Head of caudate nucleus (tissue), 42 donors: ENCODE measurements at regions not wholly inside any gene's neighbourhood (a gene's known extent, or its start where the extent isn't known, plus 50 kb on each side); places are given as distances from the start of the nearest gene placed in this dataset.

Source experiments
- DNase-seq, 42 donors: peaks; one replicate each; pipeline versions ENCODE4 v3.0.0 to v3.0.0-alpha.2; 2020 to 2021; ENCODE audit warnings: mixed read lengths in 7 of 42
- intact Hi-C: fragments of 100-400 bp; cut with DNase I; formaldehyde crosslinking; loops from one replicate; pipeline ENCODE4 v1.15.0; 2022

DNA sequence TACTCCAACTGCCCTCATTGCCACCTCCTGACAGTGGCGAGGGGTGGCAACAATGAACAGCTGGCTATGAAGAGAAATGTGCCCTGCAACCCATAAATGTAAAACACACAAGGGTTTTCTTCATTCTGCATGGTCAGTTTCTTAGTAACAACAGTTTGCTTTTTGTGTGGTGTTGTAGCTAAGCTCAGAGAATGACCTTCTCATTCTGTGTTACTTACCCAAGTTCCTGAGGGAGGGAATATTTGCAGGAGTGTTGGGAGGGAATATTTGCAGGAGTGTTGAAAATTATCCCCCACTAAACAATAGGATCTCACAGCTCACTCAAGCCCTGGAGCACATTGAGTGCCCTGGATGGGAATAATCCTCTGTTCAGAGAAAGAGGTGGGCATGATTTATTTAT is 456.4 kb upstream of the CDH4 start:
- DNase-seq = no peak
- intact Hi-C loops = no loop called here

DNA sequence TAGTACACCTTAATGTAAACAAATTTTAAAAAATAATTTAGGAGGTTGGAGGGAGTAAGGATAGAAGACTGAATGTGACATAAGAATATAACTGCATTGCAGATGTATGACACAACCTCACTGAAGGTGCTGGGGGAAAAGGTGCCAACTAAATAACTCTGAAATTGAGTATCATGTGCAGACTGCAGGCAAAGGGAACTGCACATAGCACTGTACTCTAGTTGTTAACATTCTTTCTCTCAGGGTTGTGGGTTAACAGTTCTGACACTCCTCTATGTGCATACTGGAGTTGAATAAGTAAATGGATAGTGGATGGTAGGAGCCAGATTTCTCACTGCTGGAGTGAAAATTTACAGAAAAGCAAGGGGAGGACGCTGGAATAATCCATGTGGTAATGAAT is 451.9 kb upstream of the CDH4 start:
- DNase-seq = no peak
- intact Hi-C loops = no loop called here

DNA sequence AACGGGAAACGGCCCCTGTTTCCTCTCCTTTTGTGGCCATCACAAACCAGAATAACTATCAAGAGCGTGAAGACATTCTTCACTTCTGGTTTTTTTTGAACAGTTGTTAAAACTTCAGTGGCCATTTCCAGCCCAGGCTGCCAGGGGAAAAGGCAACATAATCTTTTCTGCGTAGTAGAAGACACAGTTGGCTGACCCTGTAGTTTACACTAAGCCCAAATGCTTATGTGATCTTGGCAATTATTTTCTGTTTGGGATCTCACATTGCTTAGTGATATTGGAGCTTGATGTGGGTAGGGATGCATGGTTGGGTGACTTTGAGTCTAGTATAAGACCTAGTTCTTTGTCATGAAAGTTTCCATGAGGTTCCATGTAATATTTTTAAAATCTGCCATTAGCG is 449.4 kb upstream of the CDH4 start:
- no peak for DNase-seq
- intact Hi-C loops = no loop called here

GRCh38 chr20:60803335-60804055 is 448.6 kb upstream of the CDH4 start:
- intact Hi-C loops = no loop called here
- DNase-seq = no peak

- peak in 1 of 42 donors; percentile 8 for DNase-seq
- intact Hi-C loops = no loop called here
These were observed 447.7 kb upstream of the CDH4 start for GRCh38 chr20:60804240-60804917.

DNA sequence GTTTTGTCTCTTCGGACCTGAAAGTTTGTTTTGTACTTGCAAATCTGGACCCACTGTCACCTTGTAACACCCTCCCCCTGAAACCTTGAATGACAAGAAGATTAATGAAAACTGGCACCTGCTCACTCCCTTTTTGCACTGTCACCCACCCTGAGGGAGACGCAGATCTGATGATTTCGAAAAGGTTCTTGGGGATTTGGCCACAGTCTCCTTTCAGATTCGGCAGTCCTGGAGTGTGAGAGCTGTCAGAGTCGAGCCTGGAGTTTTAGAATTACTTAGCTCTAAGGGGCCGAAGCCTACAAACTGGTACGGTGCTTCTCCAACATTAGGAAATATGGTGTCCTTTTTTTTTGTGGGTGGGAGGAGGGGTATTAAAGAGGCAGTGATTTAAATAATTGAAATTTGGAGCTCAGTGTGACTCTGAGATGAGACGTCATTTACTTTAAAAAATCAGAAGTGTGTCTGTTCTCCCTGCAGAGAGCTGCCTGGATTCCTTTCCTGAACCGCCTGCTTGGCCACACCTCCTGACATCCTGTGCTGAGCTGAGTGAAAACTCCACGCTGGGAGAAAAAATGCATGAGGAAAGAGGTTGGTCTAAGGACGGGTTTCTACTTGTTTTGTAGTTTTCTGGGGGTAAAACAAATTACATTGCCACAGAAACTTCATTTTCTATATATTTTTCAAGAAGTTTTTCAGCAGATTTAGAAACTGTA is 447.0 kb upstream of the CDH4 start:
- peak in 7 of 42 donors; percentile 11 to 42 (median 17) for DNase-seq
- intact Hi-C loops = no loop called here

- intact Hi-C loops = no loop called here
- peak in 1 of 42 donors; percentile 35 for DNase-seq
These were observed 445.7 kb upstream of the CDH4 start for GRCh38 chr20:60806354-60806753.

- DNase-seq = no peak
- intact Hi-C loops = no loop called here
These were observed 445.2 kb upstream of the CDH4 start for GRCh38 chr20:60806824-60807223.

DNA sequence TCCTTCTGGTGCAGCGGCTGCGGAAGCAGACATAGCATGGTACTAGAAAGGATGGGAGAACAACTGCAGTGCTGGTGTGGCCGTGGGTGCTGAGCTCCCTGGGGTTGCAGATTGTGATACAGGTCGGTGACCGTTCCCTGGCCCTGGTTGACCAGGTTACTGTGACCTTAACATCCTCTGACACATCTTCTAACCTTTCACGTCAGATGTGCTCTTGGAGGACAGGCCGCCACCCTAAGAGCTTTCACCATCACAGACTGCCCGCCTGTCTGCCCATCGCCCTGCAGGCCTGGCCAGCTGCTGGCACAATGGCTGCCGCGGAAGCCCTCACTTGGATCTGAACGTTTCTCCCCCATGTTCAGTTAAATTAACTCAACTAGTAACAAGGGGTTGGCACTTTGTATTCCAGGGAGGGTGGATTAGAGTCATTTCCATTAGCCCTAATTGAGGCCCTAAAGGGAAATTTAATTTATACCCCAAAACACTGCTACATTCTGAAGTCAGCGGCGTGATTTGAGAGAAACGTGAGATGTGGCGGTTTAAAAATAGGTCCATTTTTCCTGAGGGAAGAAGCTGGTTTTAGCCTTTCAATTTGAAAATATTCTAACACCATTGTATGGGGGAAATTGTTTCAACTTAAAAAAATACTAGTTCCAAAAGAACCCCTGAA is 443.9 kb upstream of the CDH4 start:
- DNase-seq = no peak
- intact Hi-C loops = no loop called here

GRCh38 chr20:60808701-60809100 is 443.4 kb upstream of the CDH4 start:
- no peak for DNase-seq
- intact Hi-C loops = no loop called here

- intact Hi-C loops = no loop called here
- no peak for DNase-seq
These were observed 441.5 kb upstream of the CDH4 start for GRCh38 chr20:60810561-60810960.

- no peak for DNase-seq
- intact Hi-C loops = no loop called here
These were observed 439.5 kb upstream of the CDH4 start for GRCh38 chr20:60812561-60812960.

DNA sequence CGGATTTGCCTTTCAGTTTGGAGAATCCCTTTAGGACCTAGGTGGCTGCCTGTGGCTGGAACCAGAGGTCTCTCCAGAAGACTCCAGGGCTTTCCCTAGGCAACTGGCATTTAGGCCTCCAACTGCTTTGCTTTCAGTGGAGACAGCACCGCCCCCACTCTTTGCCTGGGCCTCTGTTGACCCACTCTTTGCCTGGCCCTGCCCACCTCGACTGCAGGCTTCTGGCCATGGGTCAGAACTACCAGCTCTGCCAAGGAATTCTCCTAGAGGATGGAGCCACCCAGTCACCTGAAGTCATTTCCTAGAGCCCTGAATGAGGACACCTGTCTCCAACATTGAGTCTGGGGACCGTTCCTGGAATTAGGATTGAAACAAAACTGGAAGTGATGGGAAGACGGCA is 439.0 kb upstream of the CDH4 start:
- no peak for DNase-seq
- intact Hi-C loops = no loop called here

DNA sequence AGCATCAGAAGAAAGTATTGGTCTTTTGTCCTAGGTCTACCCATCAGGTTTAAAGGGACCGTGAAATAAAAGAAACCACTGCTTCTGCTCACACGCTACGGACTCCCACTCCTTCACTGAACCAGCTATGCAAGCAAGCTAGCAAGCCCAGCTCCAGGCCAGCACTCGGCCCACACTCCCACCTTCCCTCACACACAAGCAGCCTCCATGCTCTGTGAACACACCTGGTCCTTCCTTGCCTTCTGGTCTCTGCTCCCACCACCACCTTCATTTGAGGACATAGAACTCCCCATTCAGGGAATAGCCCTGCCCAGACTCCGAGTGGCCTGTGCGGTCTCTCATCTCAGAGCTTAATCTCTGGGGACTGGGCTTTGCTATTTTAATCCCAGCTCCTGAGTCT is 436.4 kb upstream of the CDH4 start:
- intact Hi-C loops = no loop called here
- DNase-seq = no peak

DNA sequence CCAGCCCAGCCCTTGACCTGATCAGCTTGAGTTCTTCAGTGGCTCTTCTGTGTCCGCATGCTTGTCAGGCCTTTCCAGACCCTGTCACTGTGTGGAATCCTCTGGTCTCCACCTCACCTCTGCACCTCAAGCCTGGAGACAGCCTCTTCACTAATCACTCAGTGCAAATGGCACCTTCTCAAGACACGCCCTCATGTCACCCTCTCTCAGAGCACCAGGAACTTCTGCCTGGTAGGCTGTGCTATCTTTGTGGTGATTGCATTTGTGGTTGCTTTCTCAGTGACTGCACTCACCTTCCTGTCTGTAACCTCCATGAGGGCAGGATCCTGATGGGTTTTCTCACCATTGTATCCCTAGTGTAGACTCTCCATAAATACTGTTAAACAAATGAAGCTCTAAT is 435.2 kb upstream of the CDH4 start:
- intact Hi-C loops = no loop called here

DNA sequence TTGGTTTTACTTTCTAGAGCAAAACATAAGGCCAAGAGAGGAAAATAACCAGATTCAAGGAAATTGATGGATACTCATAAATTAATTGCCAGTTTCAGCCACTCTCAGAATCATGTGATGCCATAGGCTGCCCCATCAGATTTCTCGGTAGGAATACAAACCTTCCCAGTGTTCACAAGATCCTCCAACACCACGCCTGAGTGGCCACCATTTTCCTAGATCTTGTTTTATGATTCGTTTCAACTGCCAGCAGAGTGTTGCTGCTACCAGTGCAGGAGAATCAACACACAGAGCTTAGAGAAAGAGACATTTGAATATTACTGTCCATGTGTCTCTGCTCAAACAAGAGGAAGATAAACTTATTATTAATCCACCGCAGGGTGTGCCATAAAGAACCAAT is 434.2 kb upstream of the CDH4 start:
- DNase-seq = no peak
- intact Hi-C loops = no loop called here

More for the DNA sequence above, 435.2 kb upstream of the CDH4 start:
- DNase-seq = no peak

- DNase-seq = no peak
- intact Hi-C loops = no loop called here
These were observed 432.6 kb upstream of the CDH4 start for GRCh38 chr20:60819511-60819910.

GRCh38 chr20:60820149-60820548 is 431.9 kb upstream of the CDH4 start:
- intact Hi-C loops = no loop called here
- no peak for DNase-seq

DNA sequence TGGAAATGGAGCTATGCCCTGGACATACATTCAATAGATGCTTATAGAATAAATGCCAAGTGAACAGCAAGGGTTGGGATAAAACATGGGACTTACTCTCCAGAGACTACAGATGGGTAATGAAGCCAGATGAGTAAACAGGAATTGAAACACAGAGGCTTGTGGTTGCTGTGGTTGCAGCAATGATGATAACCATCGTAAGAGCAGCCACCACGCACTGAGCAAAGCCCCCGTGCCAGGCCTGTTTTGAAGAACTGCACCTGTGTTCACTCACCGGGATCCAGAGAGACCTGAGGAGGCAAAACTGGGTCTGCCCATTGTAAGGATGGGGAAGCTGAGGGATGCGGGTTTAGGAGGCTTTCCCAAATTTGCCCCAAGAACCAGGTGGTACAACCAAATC is 431.1 kb upstream of the CDH4 start:
- no peak for DNase-seq
- intact Hi-C loops = no loop called here
